ENCODE measurements at regions not wholly inside any gene's neighbourhood (a gene's known extent, or its start where the extent isn't known, plus 50 kb on each side); places are given as distances from the start of the nearest gene placed in this dataset.

- Histone ChIP-seq H3K79me2 (ENCODE audit: low read length) (no peaks in the 10 kb centered on the region), H2AFZ (ENCODE audit: low read length) (no peak overlapping the region), H3K9me2 (replicated peaks; ENCODE audit: low read length) (no peaks in the 10 kb centered on the region), H3K27ac (ENCODE audit: low read length) (no peak overlapping the region), H3K9ac (ENCODE audit: low read length) (no peak overlapping the region), H3K9me3 (ENCODE audit: low read length) (no peaks in the 10 kb centered on the region), H4K20me1 (ENCODE audit: low read length) (no peaks in the 10 kb centered on the region), H3K27me3 (ENCODE audit: low read length) (peaks cover 67% of the 10 kb centered on the region), H3K36me3 (ENCODE audit: low read depth, low read length) (no peaks in the 10 kb centered on the region), H3K4me2 (ENCODE audit: low read length) (no peak overlapping the region), H3F3A (ENCODE audit: low read length, unreplicated experiment) (no peaks in the 10 kb centered on the region), H3K4me1 (ENCODE audit: insufficient read depth, low read length) (no peaks in the 10 kb centered on the region), H3K4me3 (ENCODE audit: low read length) (no peak overlapping the region)
- no TSS peak for BruUV-seq (replicated peaks)
- intact Hi-C loops (cut with micrococcal nuclease), result no loop called here
- CTCF ChIA-PET, result no interaction called here
- POLR2A ChIA-PET (ENCODE audit: unreplicated experiment), result no interaction called here
- no peak for TF ChIP-seq EZH2 (IDR thresholded peaks at IDR 0.05; ENCODE audit: low read length, unreplicated experiment)
- TF ChIP-seq CTCF (conservative IDR thresholded peaks at IDR 0.05; ENCODE audit: low read depth, low read length), result no peak
- TF ChIP-seq EZH2phosphoT487 (IDR thresholded peaks at IDR 0.05; ENCODE audit: borderline replicate concordance, low read length), result no peak
- DNase-seq (no peak), ATAC-seq (no peak)
Observed at GRCh38 chr22:49600468-49600867, 227.2 kb downstream of the BRD1 start.

DNA sequence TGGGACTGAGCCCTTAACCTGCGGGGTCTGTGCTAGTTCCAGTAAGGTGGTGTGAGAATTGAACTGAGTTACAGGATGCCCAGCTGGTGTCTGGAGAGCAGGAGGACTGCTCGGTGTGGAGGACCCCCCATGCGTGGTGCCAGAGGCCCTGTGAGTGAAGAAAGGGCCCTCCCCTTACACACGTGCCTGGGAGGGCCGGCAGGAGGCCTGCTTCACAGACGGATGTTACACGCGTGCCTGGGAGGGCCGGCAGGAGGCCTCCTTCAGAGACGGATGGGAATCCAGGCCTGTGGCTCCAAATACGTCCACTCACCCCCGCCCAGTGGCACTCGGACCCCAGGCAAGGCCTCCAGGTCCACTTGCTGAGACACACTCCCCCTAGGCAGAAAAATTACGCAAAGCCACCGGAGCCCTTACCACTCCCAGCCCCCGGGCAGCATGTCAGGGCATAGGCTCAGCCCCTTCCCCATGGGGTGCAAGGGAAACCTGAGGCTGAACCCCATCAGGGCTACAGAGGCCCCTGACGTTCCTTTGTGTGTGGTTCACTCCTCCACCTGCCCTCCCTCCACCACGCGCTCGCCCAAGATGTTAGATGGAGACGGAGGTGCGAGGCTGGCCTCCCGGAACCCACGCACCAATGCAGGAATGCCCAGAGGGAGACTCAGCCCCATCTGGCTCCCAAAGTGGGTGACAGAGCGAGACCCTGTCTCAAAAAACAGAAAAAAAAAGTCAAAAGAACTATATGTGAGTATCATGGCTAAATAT lies 227.8 kb downstream of the BRD1 start:
- H3K27me3 ChIP-seq (ENCODE audit: low read length), result peaks cover 61% of the 10 kb centered on the region
- CTCF ChIA-PET, result no interaction called here
- no peaks in the 10 kb centered on the region for H4K20me1 ChIP-seq (ENCODE audit: low read length)
- no peaks in the 10 kb centered on the region for H3K36me3 ChIP-seq (ENCODE audit: low read depth, low read length)
- ATAC-seq (no peak), DNase-seq (no peak)
- no peaks in the 10 kb centered on the region for H3F3A ChIP-seq (ENCODE audit: low read length, unreplicated experiment)
- POLR2A ChIA-PET (ENCODE audit: unreplicated experiment), result no interaction called here
- no peaks in the 10 kb centered on the region for H3K9me3 ChIP-seq (ENCODE audit: low read length)
- H3K27ac ChIP-seq (ENCODE audit: low read length), result no peak overlapping the region
- no TSS peak for BruUV-seq (replicated peaks)
- H3K9me2 ChIP-seq (replicated peaks; ENCODE audit: low read length), result no peaks in the 10 kb centered on the region
- intact Hi-C loops (cut with micrococcal nuclease), result no loop called here
- no peak overlapping the region for H3K9ac ChIP-seq (ENCODE audit: low read length)
- no peak overlapping the region for H2AFZ ChIP-seq (ENCODE audit: low read length)
- no peak overlapping the region for H3K4me2 ChIP-seq (ENCODE audit: low read length)
- H3K4me1 ChIP-seq (ENCODE audit: insufficient read depth, low read length), result no peaks in the 10 kb centered on the region
- no peak for TF ChIP-seq EZH2phosphoT487 (IDR thresholded peaks at IDR 0.05; ENCODE audit: borderline replicate concordance, low read length)
- no peak for TF ChIP-seq CTCF (conservative IDR thresholded peaks at IDR 0.05; ENCODE audit: low read depth, low read length)
- no peak for TF ChIP-seq EZH2 (IDR thresholded peaks at IDR 0.05; ENCODE audit: low read length, unreplicated experiment)
- no peak overlapping the region for H3K4me3 ChIP-seq (ENCODE audit: low read length)
- no peaks in the 10 kb centered on the region for H3K79me2 ChIP-seq (ENCODE audit: low read length)

- H3K4me1 ChIP-seq (ENCODE audit: insufficient read depth, low read length), result no peaks in the 10 kb centered on the region
- no peaks in the 10 kb centered on the region for H3F3A ChIP-seq (ENCODE audit: low read length, unreplicated experiment)
- no peak overlapping the region for H3K27ac ChIP-seq (ENCODE audit: low read length)
- H3K27me3 ChIP-seq (ENCODE audit: low read length), result peaks cover 53% of the 10 kb centered on the region
- POLR2A ChIA-PET (ENCODE audit: unreplicated experiment), result no interaction called here
- ATAC-seq (no peak), DNase-seq (no peak)
- no peak for TF ChIP-seq EZH2phosphoT487 (IDR thresholded peaks at IDR 0.05; ENCODE audit: borderline replicate concordance, low read length)
- intact Hi-C loops (cut with micrococcal nuclease), result no loop called here
- no peaks in the 10 kb centered on the region for H3K9me3 ChIP-seq (ENCODE audit: low read length)
- no peaks in the 10 kb centered on the region for H3K9me2 ChIP-seq (replicated peaks; ENCODE audit: low read length)
- no peaks in the 10 kb centered on the region for H3K36me3 ChIP-seq (ENCODE audit: low read depth, low read length)
- H3K4me2 ChIP-seq (ENCODE audit: low read length), result no peak overlapping the region
- H4K20me1 ChIP-seq (ENCODE audit: low read length), result no peaks in the 10 kb centered on the region
- H3K4me3 ChIP-seq (ENCODE audit: low read length), result no peak overlapping the region
- CTCF ChIA-PET, result no interaction called here
- no peaks in the 10 kb centered on the region for H3K79me2 ChIP-seq (ENCODE audit: low read length)
- no TSS peak for BruUV-seq (replicated peaks)
- no peak overlapping the region for H2AFZ ChIP-seq (ENCODE audit: low read length)
- no peak overlapping the region for H3K9ac ChIP-seq (ENCODE audit: low read length)
Observed at GRCh38 chr22:49599039-49599438, 228.6 kb downstream of the BRD1 start.

Data from PC-3 (cell line).